PC-9 (cell line): ENCODE measurements at regions not wholly inside any gene's neighbourhood (a gene's known extent, or its start where the extent isn't known, plus 50 kb on each side); places are given as distances from the start of the nearest gene placed in this dataset.

Experiments
- EZH2 ChIP-seq: fragments of 200-600 bp; sonication (generic); IDR thresholded peaks from 2 replicates; pipeline ENCODE4 v1.8.0; 2017; ENCODE audit warnings: antibody characterized with exemption, low read depth
- TF ChIP-seq, protein P1 (sequence below): fragments of 200-600 bp; sonication (generic); conservative IDR thresholded peaks from 2 replicates; pipeline ENCODE4 v1.6.1; 2017; ENCODE audit warnings: mixed run types, antibody characterized with exemption, mild to moderate bottlenecking, moderate library complexity

DNA sequence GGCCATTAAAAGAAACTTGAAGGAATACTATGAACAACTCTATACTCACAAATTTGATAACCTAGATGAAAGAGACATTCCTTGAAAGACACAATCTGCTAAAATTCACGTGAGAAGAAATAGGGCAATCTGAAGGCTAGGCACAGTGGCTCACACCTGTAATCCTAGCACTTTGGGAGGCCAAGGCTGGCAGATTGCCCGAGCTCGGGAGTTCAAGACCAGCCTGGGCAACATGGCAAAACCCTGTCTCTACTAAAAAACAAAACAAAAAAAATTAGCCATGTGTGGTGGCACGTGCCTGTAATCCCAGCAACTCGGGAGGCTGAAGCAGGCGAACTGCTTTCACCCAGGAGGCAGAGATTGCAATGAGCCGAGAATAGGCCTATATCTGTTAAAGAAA lies 104.8 kb downstream of the HES1 start:
- no peak for TF ChIP-seq EZH2
- TF ChIP-seq, protein P1, sequence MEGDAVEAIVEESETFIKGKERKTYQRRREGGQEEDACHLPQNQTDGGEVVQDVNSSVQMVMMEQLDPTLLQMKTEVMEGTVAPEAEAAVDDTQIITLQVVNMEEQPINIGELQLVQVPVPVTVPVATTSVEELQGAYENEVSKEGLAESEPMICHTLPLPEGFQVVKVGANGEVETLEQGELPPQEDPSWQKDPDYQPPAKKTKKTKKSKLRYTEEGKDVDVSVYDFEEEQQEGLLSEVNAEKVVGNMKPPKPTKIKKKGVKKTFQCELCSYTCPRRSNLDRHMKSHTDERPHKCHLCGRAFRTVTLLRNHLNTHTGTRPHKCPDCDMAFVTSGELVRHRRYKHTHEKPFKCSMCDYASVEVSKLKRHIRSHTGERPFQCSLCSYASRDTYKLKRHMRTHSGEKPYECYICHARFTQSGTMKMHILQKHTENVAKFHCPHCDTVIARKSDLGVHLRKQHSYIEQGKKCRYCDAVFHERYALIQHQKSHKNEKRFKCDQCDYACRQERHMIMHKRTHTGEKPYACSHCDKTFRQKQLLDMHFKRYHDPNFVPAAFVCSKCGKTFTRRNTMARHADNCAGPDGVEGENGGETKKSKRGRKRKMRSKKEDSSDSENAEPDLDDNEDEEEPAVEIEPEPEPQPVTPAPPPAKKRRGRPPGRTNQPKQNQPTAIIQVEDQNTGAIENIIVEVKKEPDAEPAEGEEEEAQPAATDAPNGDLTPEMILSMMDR, result no peak
